ENCODE measurements at regions not wholly inside any gene's neighbourhood (a gene's known extent, or its start where the extent isn't known, plus 50 kb on each side); places are given as distances from the start of the nearest gene placed in this dataset.

DNA sequence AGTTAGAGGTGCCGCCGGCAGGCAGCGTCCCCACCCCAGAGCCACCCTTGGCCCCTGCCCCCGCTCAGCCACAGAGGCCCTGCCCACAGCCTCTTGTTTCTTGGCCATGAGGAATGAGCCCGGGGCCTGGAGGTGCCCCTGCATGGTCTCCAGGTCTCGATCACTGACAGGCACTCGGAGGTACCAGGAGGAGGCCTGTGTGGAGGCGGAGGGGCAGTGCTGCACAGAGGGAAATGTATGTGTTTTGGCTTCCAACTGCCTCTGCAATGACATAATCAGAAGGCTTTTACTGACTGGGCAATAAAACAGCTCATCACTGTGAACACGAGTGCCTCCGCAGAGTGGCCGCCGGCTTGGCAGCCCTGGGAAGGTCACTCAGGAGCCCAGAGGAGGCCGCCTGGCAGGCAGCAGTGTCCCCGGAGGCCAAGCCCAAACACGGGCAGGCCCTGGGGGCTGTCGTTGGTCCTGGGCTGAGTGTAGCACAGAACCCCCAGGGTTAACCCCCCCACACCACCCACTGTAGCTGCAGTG lies 61.1 kb upstream of the GATA5 start:
- TF ChIP-seq, protein P1, sequence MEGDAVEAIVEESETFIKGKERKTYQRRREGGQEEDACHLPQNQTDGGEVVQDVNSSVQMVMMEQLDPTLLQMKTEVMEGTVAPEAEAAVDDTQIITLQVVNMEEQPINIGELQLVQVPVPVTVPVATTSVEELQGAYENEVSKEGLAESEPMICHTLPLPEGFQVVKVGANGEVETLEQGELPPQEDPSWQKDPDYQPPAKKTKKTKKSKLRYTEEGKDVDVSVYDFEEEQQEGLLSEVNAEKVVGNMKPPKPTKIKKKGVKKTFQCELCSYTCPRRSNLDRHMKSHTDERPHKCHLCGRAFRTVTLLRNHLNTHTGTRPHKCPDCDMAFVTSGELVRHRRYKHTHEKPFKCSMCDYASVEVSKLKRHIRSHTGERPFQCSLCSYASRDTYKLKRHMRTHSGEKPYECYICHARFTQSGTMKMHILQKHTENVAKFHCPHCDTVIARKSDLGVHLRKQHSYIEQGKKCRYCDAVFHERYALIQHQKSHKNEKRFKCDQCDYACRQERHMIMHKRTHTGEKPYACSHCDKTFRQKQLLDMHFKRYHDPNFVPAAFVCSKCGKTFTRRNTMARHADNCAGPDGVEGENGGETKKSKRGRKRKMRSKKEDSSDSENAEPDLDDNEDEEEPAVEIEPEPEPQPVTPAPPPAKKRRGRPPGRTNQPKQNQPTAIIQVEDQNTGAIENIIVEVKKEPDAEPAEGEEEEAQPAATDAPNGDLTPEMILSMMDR (IDR thresholded peaks at IDR 0.05; ENCODE audit: low read depth, low read length, poor library complexity, severe bottlenecking) = no peak
- TF ChIP-seq EZH2phosphoT487 (IDR thresholded peaks at IDR 0.05; ENCODE audit: borderline replicate concordance, low read length) = no peak
